Omental fat pad (tissue), 3 donors: ENCODE measurements at regions not wholly inside any gene's neighbourhood (a gene's known extent, or its start where the extent isn't known, plus 50 kb on each side); places are given as distances from the start of the nearest gene placed in this dataset.

Experiments used
- ATAC-seq: fragments of 150-250 bp; one replicate; pipeline ENCODE4 v1.9.1; 2016; ENCODE audit warnings: mild to moderate bottlenecking, moderate library complexity; ENCODE audit not compliant: low FRiP score
- DNase-seq: peaks from one replicate; pipeline ENCODE4 v3.0.0-alpha.2; 2019; ENCODE audit warnings: low spot score
- TF ChIP-seq, protein P1 (sequence below), 3 donors: fragments of 450-650 bp; IDR thresholded peaks; one replicate each; pipeline ENCODE4 v1.5.1; 2016 to 2017; ENCODE audit warnings: antibody characterized with exemption in 3 of 3, mild to moderate bottlenecking in 3 of 3, moderate library complexity in 2 of 3

DNA sequence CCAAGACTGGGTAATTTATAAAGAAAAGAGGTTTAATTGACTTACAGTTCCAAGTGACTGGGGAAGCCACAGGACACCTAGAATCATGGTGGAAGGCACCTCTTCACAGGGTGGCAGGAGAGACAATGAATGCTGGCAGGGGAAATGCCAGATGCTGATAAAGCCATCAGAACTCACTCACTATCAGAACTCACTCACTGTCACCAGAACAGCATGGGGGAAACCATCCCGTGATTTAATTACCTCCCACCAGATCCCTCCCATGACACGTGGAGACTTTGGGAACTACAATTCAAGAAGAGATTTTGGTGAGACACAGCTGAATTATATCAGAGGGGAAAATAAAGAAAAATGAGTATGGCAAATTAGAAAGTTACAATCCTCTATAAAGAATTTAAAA, 310.9 kb downstream of the BCHE start:
- TF ChIP-seq, protein P1, sequence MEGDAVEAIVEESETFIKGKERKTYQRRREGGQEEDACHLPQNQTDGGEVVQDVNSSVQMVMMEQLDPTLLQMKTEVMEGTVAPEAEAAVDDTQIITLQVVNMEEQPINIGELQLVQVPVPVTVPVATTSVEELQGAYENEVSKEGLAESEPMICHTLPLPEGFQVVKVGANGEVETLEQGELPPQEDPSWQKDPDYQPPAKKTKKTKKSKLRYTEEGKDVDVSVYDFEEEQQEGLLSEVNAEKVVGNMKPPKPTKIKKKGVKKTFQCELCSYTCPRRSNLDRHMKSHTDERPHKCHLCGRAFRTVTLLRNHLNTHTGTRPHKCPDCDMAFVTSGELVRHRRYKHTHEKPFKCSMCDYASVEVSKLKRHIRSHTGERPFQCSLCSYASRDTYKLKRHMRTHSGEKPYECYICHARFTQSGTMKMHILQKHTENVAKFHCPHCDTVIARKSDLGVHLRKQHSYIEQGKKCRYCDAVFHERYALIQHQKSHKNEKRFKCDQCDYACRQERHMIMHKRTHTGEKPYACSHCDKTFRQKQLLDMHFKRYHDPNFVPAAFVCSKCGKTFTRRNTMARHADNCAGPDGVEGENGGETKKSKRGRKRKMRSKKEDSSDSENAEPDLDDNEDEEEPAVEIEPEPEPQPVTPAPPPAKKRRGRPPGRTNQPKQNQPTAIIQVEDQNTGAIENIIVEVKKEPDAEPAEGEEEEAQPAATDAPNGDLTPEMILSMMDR (IDR thresholded peaks at IDR 0.05), result no peak
- ATAC-seq (no peak), DNase-seq (no peak)

GRCh38 chr3:165523801-165524200, 313.4 kb downstream of the BCHE start:
- TF ChIP-seq, protein P1 (IDR thresholded peaks at IDR 0.05), result no peak
- ATAC-seq, result no peak
- DNase-seq, result no peak

DNA sequence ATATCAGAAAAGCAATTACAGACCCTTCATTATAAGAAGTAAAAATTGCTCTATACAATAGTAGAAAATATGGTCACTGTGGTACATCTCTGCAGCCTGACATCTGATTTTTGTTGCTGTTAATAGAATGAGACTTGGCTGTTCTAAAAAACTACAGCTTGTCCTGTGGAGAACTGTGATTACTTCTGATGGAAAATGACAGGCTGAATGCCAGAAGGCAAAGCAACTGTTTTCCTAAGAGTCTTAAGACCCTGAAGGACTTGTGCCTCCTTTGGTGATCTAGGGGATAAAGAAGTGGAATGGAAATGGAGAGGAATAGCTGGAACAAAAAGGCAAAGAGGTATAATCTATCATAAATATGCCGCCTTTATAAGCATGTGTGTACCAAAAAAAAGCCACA, 314.8 kb downstream of the BCHE start:
- no peak for ATAC-seq
- TF ChIP-seq, protein P1 (IDR thresholded peaks at IDR 0.05), result no peak

DNA sequence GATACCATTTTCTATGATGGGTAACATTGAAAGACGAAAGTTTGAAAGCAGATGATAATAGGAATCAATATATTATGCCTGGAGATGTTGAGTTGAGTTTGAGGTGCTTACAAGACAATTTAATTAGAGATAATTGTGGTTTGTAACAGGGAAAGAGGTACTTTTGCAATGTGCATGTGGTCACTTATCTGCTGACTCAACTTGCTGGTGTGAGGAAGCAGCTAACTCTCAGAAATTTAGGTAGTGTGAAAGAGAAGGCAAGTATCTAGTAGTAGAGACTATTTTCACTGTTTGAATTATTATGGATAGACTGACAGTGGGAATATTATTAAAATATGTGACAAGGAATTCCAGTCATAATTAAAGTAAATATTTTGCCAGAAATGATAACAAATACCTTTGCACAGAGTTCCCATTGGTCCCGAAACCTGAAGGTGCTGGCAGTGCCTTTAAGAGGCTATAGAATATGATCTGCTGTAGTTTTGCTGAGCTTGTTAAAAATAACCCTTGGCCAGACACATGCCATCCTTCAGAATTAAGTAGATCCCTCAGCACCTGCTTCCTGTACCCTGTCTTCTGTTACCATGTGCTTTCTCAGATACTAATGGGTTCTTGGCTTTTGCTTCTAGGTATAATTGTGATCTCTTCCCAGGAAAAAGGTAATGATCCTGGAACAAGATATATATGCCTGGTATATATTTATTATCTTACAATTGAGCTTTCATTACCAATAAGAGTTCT, 315.9 kb downstream of the BCHE start:
- TF ChIP-seq, protein P1 (IDR thresholded peaks at IDR 0.05), result no peak
- ATAC-seq, result no peak
- DNase-seq, result no peak

More for the DNA sequence above, 314.8 kb downstream of the BCHE start:
- DNase-seq, result no peak

DNA sequence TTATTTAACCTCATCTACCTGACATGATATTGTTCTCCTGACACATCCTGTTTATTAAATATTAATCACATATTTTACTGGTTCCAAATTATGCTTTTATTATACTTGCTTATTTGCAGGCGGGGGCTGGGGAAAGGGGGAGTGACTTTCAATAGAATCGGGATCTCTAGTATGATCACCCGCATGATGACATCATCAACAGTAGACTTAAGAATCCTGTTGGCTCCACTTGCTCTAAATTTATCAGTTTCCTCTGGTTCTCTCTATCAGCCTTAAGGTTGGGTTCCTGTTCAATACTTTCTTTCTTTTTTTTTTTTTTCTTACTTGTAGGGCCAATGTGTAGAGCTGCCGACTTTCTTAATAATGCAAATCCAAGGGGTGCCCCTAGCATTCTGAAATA, 317.5 kb downstream of the BCHE start:
- TF ChIP-seq, protein P1 (IDR thresholded peaks at IDR 0.05), result no peak
- DNase-seq (no peak), ATAC-seq (no peak)

- DNase-seq, result no peak
Observed at GRCh38 chr3:165518346-165518745, 318.9 kb downstream of the BCHE start.

More at GRCh38 chr3:165518346-165518745, 318.9 kb downstream of the BCHE start:
- TF ChIP-seq, protein P1 (IDR thresholded peaks at IDR 0.05), result no peak
- ATAC-seq, result no peak
